ENCODE measurements at regions not wholly inside any gene's neighbourhood (a gene's known extent, or its start where the extent isn't known, plus 50 kb on each side); places are given as distances from the start of the nearest gene placed in this dataset.

GRCh38 chr3:115236496-115236895 lies 89.4 kb upstream of the ZBTB20 start:
- TF ChIP-seq ATF3 (IDR thresholded peaks at IDR 0.05; ENCODE audit: borderline replicate concordance, extremely low read depth, low read depth, low read length), result no peak
- TF ChIP-seq, protein P1, sequence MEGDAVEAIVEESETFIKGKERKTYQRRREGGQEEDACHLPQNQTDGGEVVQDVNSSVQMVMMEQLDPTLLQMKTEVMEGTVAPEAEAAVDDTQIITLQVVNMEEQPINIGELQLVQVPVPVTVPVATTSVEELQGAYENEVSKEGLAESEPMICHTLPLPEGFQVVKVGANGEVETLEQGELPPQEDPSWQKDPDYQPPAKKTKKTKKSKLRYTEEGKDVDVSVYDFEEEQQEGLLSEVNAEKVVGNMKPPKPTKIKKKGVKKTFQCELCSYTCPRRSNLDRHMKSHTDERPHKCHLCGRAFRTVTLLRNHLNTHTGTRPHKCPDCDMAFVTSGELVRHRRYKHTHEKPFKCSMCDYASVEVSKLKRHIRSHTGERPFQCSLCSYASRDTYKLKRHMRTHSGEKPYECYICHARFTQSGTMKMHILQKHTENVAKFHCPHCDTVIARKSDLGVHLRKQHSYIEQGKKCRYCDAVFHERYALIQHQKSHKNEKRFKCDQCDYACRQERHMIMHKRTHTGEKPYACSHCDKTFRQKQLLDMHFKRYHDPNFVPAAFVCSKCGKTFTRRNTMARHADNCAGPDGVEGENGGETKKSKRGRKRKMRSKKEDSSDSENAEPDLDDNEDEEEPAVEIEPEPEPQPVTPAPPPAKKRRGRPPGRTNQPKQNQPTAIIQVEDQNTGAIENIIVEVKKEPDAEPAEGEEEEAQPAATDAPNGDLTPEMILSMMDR (IDR thresholded peaks at IDR 0.05 in 2 of 3, conservative IDR thresholded peaks at IDR 0.05 in 1 of 3; ENCODE audit: control insufficient read depth in 2 of 3, extremely low read depth in 1 of 3, insufficient read depth in 1 of 3, low read depth in 3 of 3, low read length in 3 of 3), result no peak
- no peak for TF ChIP-seq ZNF384 (IDR thresholded peaks at IDR 0.05; ENCODE audit: borderline replicate concordance, low read depth, low read length)
- no peak for TF ChIP-seq REST (IDR thresholded peaks at IDR 0.05; ENCODE audit: low read depth, low read length)
